ENCODE measurements at regions not wholly inside any gene's neighbourhood (a gene's known extent, or its start where the extent isn't known, plus 50 kb on each side); places are given as distances from the start of the nearest gene placed in this dataset.

GRCh38 chr6:14848019-14848418 is 397.9 kb upstream of the JARID2 start:
- ChIA-PET CTCF (ENCODE audit: unreplicated experiment) (no interaction called here), POLR2A (no interaction called here)
- H3K36me3 ChIP-seq (ENCODE audit: insufficient read depth, low read length) = no peaks in the 10 kb centered on the region
- no peaks in the 10 kb centered on the region for H3K9me3 ChIP-seq (ENCODE audit: low read length)
- H3K4me2 ChIP-seq (ENCODE audit: low read length) = no peak overlapping the region
- TF ChIP-seq CTCF (conservative IDR thresholded peaks at IDR 0.05; ENCODE audit: low read length) (no peak), EZH2phosphoT487 (IDR thresholded peaks at IDR 0.05; ENCODE audit: borderline replicate concordance, low read depth, low read length) (no peak)
- BruUV-seq (replicated peaks) = no TSS peak
- no peak for DNase-seq (ENCODE audit: low spot score)
- no peaks in the 10 kb centered on the region for H3K79me2 ChIP-seq (ENCODE audit: insufficient read depth, low read depth, low read length)
- H3K4me3 ChIP-seq (ENCODE audit: low read depth, low read length, poor library complexity, severe bottlenecking) = no peak overlapping the region
- no peaks in the 10 kb centered on the region for H3K4me1 ChIP-seq (ENCODE audit: insufficient read depth, low read length, poor library complexity, severe bottlenecking)
- no peaks in the 10 kb centered on the region for H4K20me1 ChIP-seq (ENCODE audit: insufficient read depth, low read length)
- no peak overlapping the region for H2AFZ ChIP-seq (ENCODE audit: low read length)
- intact Hi-C loops (cut with micrococcal nuclease; ENCODE audit: unreplicated experiment) = no loop called here
- H3K27ac ChIP-seq (ENCODE audit: low read depth, low read length, poor library complexity, severe bottlenecking) = no peak overlapping the region
- no peaks in the 10 kb centered on the region for H3K9me2 ChIP-seq (ENCODE audit: insufficient read depth, low read length)

DNA sequence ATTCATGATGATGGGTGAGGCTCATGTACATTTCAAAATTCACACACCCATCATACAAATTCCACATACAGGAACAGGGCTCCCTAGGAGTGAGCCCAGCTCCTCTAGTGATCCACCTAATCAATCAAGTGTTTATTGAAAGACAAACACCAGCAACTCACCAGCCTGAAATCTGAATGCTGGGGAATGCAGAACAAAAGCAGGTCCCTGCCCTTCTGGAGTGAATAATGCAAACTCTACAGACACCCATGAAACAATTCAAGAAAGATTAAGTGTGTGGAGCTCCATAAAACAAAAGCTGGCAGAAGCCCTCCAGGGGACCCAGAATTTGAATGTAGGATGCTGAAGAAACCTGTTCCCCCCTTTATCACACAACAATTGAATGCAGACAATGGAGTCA is 396.7 kb upstream of the JARID2 start:
- CTCF ChIA-PET (ENCODE audit: unreplicated experiment) = interaction anchor here (0.5 kb wide), 1 partner anchor 342 kb away, joined by 3 read pairs; no protein-coding TSS in a partner anchor
- POLR2A ChIA-PET = interaction anchor here (1.1 kb wide), 1 partner anchor 15 kb away, joined by 3 read pairs; no protein-coding TSS in a partner anchor

More for the DNA sequence above, 396.7 kb upstream of the JARID2 start:
- intact Hi-C loops (cut with micrococcal nuclease; ENCODE audit: unreplicated experiment) = no loop called here
- H3K9me2 ChIP-seq (ENCODE audit: insufficient read depth, low read length) = no peaks in the 10 kb centered on the region
- H3K36me3 ChIP-seq (ENCODE audit: insufficient read depth, low read length) = no peaks in the 10 kb centered on the region
- H3K9me3 ChIP-seq (ENCODE audit: low read length) = no peaks in the 10 kb centered on the region
- no peak overlapping the region for H2AFZ ChIP-seq (ENCODE audit: low read length)
- BruUV-seq (replicated peaks) = no TSS peak
- DNase-seq (ENCODE audit: low spot score) = no peak
- H3K4me3 ChIP-seq (ENCODE audit: low read depth, low read length, poor library complexity, severe bottlenecking) = no peak overlapping the region
- H3K27ac ChIP-seq (ENCODE audit: low read depth, low read length, poor library complexity, severe bottlenecking) = no peak overlapping the region
- H3K4me1 ChIP-seq (ENCODE audit: insufficient read depth, low read length, poor library complexity, severe bottlenecking) = no peaks in the 10 kb centered on the region
- H3K79me2 ChIP-seq (ENCODE audit: insufficient read depth, low read depth, low read length) = no peaks in the 10 kb centered on the region
- H3K4me2 ChIP-seq (ENCODE audit: low read length) = no peak overlapping the region
- TF ChIP-seq CTCF (conservative IDR thresholded peaks at IDR 0.05; ENCODE audit: low read length) = no peak
- TF ChIP-seq EZH2phosphoT487 (IDR thresholded peaks at IDR 0.05; ENCODE audit: borderline replicate concordance, low read depth, low read length) = no peak
- H4K20me1 ChIP-seq (ENCODE audit: insufficient read depth, low read length) = no peaks in the 10 kb centered on the region
